WTC11 (cell line): ENCODE measurements at regions not wholly inside any gene's neighbourhood (a gene's known extent, or its start where the extent isn't known, plus 50 kb on each side); places are given as distances from the start of the nearest gene placed in this dataset.
"Not testable (repeated sequence)": the region's sequence is repeated elsewhere in the genome, so short reads cannot be mapped to it uniquely, and the experiment has no call there.

ENCODE experiments used
- AR ChIP-seq: fragments of 250-450 bp; sonication (Bioruptor Pico); IDR thresholded peaks from 2 replicates; pipeline ENCODE4 v1.9.0; 2021; ENCODE audit warnings: mild to moderate bottlenecking
- ZBTB43 ChIP-seq: sonication (generic); formaldehyde crosslinking; IDR thresholded peaks from 2 replicates; pipeline ENCODE4 v1.8.1; 2023; ENCODE audit warnings: mild to moderate bottlenecking, missing genetic modification reagents

GRCh38 chr3:151587659-151588058, 126.8 kb upstream of the IGSF10 start:
- not testable (repeated sequence) for TF ChIP-seq AR, ZBTB43 (CRISPR knock-in tag)
